Body of pancreas (tissue), 4 donors: ENCODE measurements at regions not wholly inside any gene's neighbourhood (a gene's known extent, or its start where the extent isn't known, plus 50 kb on each side); places are given as distances from the start of the nearest gene placed in this dataset.

Experiments
- ATAC-seq: fragments of 150-250 bp; one replicate; pipeline ENCODE4 v1.9.1; 2016
- DNase-seq, 4 donors: peaks; one replicate each; pipeline ENCODE4 v3.0.0-alpha.2; 2019
- H3K27ac ChIP-seq, 4 donors: fragments of 200-600 bp; sonication (generic); 1 replicate in 3 of 4; 2 replicates in 1 of 4; pipeline versions ENCODE4 v1.5.1 to v1.6.1; 2016 to 2019; ENCODE audit warnings: mild to moderate bottlenecking in 1 of 4, mixed read lengths in 1 of 4, moderate library complexity in 1 of 4
- H3K27me3 ChIP-seq, 2 donors: fragments of 200-600 bp; sonication (generic); one replicate each; pipeline ENCODE4 v1.6.0; 2016; ENCODE audit warnings: mild to moderate bottlenecking in 1 of 2
- H3K36me3 ChIP-seq, 2 donors: fragments of 200-600 bp; sonication (generic); replicated peaks in 1 of 2; 2 replicates each; pipeline ENCODE4 v1.5.1; 2016; ENCODE audit warnings: low read depth in 2 of 2; ENCODE audit not compliant: insufficient read depth in 1 of 2
- H3K4me1 ChIP-seq: fragments of 200-600 bp; sonication (generic); one replicate; pipeline ENCODE4 v1.6.0; 2016
- H3K4me3 ChIP-seq, 2 donors: fragments of 200-600 bp; sonication (generic); 1 replicate in 1 of 2; 2 replicates in 1 of 2; pipeline ENCODE4 v1.5.1; 2016 to 2019
- H3K9me3 ChIP-seq, 3 donors: fragments of 200-600 bp; sonication (generic); 1 replicate in 2 of 3; 2 replicates in 1 of 3; pipeline ENCODE4 v1.5.1; 2016
- POLR2A ChIP-seq, 3 donors: fragments of 450-650 bp; IDR thresholded peaks; one replicate each; pipeline ENCODE4 v1.6.1; 2016; ENCODE audit warnings: antibody characterized with exemption in 3 of 3, mild to moderate bottlenecking in 2 of 3
- WGBS, 2 donors: methylation state at CpG; one replicate each; pipeline ENCODE4 v1.1.5; 2017; 5-methylcytosine and 5-hydroxymethylcytosine counted together
- intact Hi-C: fragments of 100-400 bp; cut with DNase I; formaldehyde crosslinking; loops from one replicate; pipeline ENCODE4 v1.15.1; 2023
- TF ChIP-seq, protein P1 (sequence below), 7 experiments: fragments of 450-650 bp in 4 of 7; fragments of 200-600 bp in 3 of 7; sonication (generic) in 3 of 7; IDR thresholded peaks; one replicate each; pipeline ENCODE4 v1.5.1; 2016 to 2019; ENCODE audit warnings: antibody characterized with exemption in 7 of 7

DNA sequence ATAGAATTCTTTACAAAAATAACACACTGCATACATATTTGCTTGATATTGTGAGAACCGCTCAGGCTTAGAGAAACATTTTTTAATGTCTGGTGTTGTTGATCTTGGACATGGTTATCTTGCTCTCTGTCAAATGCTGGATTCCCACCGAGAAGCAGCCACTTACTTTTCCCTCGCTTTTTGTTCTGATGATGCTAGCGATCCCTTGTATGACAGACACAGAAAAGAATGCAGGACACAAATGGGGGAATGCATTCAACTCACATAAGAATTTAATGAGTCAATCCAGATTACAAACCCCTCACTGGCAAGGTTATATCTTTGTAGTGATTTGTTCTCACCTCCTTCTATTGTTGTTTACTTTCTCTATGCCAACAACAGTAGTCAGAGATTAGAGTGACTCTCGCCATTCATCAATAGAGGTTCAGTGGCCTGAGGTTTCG, 76.8 kb upstream of the AKT3 start:
- peak; percentile 27 for ATAC-seq
- H3K4me1 ChIP-seq: no peaks in the 10 kb centered on the region
- H3K27me3 ChIP-seq: peaks cover 0 to 6% of the 10 kb centered on the region in 2 donors
- intact Hi-C loops: no loop called here
- TF ChIP-seq, protein P1, sequence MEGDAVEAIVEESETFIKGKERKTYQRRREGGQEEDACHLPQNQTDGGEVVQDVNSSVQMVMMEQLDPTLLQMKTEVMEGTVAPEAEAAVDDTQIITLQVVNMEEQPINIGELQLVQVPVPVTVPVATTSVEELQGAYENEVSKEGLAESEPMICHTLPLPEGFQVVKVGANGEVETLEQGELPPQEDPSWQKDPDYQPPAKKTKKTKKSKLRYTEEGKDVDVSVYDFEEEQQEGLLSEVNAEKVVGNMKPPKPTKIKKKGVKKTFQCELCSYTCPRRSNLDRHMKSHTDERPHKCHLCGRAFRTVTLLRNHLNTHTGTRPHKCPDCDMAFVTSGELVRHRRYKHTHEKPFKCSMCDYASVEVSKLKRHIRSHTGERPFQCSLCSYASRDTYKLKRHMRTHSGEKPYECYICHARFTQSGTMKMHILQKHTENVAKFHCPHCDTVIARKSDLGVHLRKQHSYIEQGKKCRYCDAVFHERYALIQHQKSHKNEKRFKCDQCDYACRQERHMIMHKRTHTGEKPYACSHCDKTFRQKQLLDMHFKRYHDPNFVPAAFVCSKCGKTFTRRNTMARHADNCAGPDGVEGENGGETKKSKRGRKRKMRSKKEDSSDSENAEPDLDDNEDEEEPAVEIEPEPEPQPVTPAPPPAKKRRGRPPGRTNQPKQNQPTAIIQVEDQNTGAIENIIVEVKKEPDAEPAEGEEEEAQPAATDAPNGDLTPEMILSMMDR (IDR thresholded peaks at IDR 0.05): no peak
- TF ChIP-seq POLR2A (IDR thresholded peaks at IDR 0.05): no peak
- H3K27ac ChIP-seq: no peak overlapping the region
- H3K9me3 ChIP-seq: no peaks in the 10 kb centered on the region
- no peak for DNase-seq
- no peak overlapping the region for H3K4me3 ChIP-seq
- WGBS, 2 donors: 26 to 29% methylated on average over 6 of the region's 6 CpGs
- H3K36me3 ChIP-seq: no peaks in the 10 kb centered on the region

GRCh38 chr1:243926299-243926698, 76.3 kb upstream of the AKT3 start:
- H3K9me3 ChIP-seq: no peaks in the 10 kb centered on the region
- 78 to 82% methylated on average over 8 of the region's 8 CpGs for WGBS, 2 donors
- H3K27ac ChIP-seq: no peak overlapping the region
- H3K4me1 ChIP-seq: no peaks in the 10 kb centered on the region
- intact Hi-C loops: no loop called here
- no peaks in the 10 kb centered on the region for H3K36me3 ChIP-seq
- no peak overlapping the region for H3K4me3 ChIP-seq
- ATAC-seq (no peak), DNase-seq (no peak)
- TF ChIP-seq, protein P1 (IDR thresholded peaks at IDR 0.05): no peak
- no peak for TF ChIP-seq POLR2A (IDR thresholded peaks at IDR 0.05)
- H3K27me3 ChIP-seq: peaks cover 0 to 4% of the 10 kb centered on the region in 2 donors

GRCh38 chr1:243924588-243925349, 74.7 kb upstream of the AKT3 start:
- Histone ChIP-seq H3K27me3 (no peaks in the 10 kb centered on the region), H3K27ac (no peak overlapping the region), H3K36me3 (no peaks in the 10 kb centered on the region), H3K4me3 (no peak overlapping the region), H3K9me3 (no peaks in the 10 kb centered on the region), H3K4me1 (no peaks in the 10 kb centered on the region)
- no peak for DNase-seq
- 37 to 64% methylated on average over 11 of the region's 11 CpGs for WGBS, 2 donors
- no peak for ATAC-seq
- intact Hi-C loops: no loop called here
- TF ChIP-seq POLR2A (IDR thresholded peaks at IDR 0.05): no peak
- TF ChIP-seq, protein P1 (IDR thresholded peaks at IDR 0.05): no peak

GRCh38 chr1:243924188-243924587, 74.1 kb upstream of the AKT3 start:
- ATAC-seq: no peak
- H3K4me3 ChIP-seq: no peak overlapping the region
- no peaks in the 10 kb centered on the region for H3K9me3 ChIP-seq
- TF ChIP-seq, protein P1 (IDR thresholded peaks at IDR 0.05): no peak
- no peak for TF ChIP-seq POLR2A (IDR thresholded peaks at IDR 0.05)
- no peak for DNase-seq
- no peak overlapping the region for H3K27ac ChIP-seq
- H3K27me3 ChIP-seq: no peaks in the 10 kb centered on the region
- intact Hi-C loops: no loop called here
- no peaks in the 10 kb centered on the region for H3K36me3 ChIP-seq
- H3K4me1 ChIP-seq: no peaks in the 10 kb centered on the region
- 55 to 58% methylated on average over 3 of the region's 3 CpGs for WGBS, 2 donors
